Lower leg skin (tissue), 4 donors: ENCODE measurements at regions not wholly inside any gene's neighbourhood (a gene's known extent, or its start where the extent isn't known, plus 50 kb on each side); places are given as distances from the start of the nearest gene placed in this dataset.
"Not testable (repeated sequence)": the region's sequence is repeated elsewhere in the genome, so short reads cannot be mapped to it uniquely, and the experiment has no call there.

Experiments used
- DNase-seq, 2 donors: peaks; one replicate each; pipeline ENCODE4 v3.0.0-alpha.2; 2019; ENCODE audit warnings: low spot score in 2 of 2
- H3K4me3 ChIP-seq: fragments of 200-600 bp; sonication (generic); 2 replicates; pipeline ENCODE4 v1.5.1; 2017; ENCODE audit warnings: mild to moderate bottlenecking, low read depth; ENCODE audit not compliant: poor library complexity, severe bottlenecking
- POLR2A ChIP-seq, 2 donors: fragments of 450-650 bp; IDR thresholded peaks; one replicate each; pipeline ENCODE4 v1.6.1; 2016 to 2017; ENCODE audit warnings: antibody characterized with exemption in 2 of 2, mild to moderate bottlenecking in 1 of 2, moderate library complexity in 1 of 2
- WGBS, 2 donors: methylation state at CpG; one replicate each; pipeline ENCODE4 v1.1.5; 2018; 5-methylcytosine and 5-hydroxymethylcytosine counted together
- intact Hi-C: fragments of 100-400 bp; cut with DNase I; formaldehyde crosslinking; loops from one replicate; pipeline ENCODE4 v1.15.0; 2023; ENCODE audit warnings: low total_unique reads
- TF ChIP-seq, protein P1 (sequence below), 3 donors: fragments of 450-650 bp; IDR thresholded peaks; one replicate each; pipeline ENCODE4 v1.5.1; 2016; ENCODE audit warnings: antibody characterized with exemption in 3 of 3, mild to moderate bottlenecking in 3 of 3, moderate library complexity in 2 of 3

DNA sequence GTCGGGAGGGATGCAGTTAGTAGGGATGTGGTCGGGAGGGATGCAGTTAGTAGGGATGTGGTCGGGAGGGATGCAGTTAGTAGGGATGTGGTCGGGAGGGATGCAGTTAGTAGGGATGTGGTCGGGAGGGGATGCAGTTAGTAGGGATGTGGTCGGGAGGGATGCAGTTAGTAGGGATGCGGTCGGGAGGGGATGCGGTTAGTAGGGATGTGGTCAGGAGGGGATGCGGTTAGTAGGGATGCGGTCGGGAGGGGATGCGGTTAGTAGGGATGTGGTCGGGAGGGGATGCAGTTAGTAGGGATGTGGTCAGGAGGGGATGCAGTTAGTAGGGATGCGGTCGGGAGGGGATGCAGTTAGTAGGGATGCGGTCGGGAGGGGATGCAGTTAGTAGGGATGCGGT, 96.2 kb downstream of the BDH1 start:
- DNase-seq, intact Hi-C loops, H3K4me3 ChIP-seq: not testable (repeated sequence)
- 52 to 64% methylated on average over 12 to 19 of the region's 19 CpGs for WGBS, 2 donors

GRCh38 chr3:197458906-197459470, 96.8 kb downstream of the BDH1 start:
- DNase-seq, result peak in 1 of 2 donors; percentile 69
- H3K4me3 ChIP-seq, result no peak overlapping the region
- intact Hi-C loops, result no loop called here
- WGBS, 2 donors, result 82% methylated on average over 10 to 11 of the region's 11 CpGs
- TF ChIP-seq POLR2A (IDR thresholded peaks at IDR 0.05), result no peak
- TF ChIP-seq, protein P1, sequence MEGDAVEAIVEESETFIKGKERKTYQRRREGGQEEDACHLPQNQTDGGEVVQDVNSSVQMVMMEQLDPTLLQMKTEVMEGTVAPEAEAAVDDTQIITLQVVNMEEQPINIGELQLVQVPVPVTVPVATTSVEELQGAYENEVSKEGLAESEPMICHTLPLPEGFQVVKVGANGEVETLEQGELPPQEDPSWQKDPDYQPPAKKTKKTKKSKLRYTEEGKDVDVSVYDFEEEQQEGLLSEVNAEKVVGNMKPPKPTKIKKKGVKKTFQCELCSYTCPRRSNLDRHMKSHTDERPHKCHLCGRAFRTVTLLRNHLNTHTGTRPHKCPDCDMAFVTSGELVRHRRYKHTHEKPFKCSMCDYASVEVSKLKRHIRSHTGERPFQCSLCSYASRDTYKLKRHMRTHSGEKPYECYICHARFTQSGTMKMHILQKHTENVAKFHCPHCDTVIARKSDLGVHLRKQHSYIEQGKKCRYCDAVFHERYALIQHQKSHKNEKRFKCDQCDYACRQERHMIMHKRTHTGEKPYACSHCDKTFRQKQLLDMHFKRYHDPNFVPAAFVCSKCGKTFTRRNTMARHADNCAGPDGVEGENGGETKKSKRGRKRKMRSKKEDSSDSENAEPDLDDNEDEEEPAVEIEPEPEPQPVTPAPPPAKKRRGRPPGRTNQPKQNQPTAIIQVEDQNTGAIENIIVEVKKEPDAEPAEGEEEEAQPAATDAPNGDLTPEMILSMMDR (IDR thresholded peaks at IDR 0.05), result no peak

DNA sequence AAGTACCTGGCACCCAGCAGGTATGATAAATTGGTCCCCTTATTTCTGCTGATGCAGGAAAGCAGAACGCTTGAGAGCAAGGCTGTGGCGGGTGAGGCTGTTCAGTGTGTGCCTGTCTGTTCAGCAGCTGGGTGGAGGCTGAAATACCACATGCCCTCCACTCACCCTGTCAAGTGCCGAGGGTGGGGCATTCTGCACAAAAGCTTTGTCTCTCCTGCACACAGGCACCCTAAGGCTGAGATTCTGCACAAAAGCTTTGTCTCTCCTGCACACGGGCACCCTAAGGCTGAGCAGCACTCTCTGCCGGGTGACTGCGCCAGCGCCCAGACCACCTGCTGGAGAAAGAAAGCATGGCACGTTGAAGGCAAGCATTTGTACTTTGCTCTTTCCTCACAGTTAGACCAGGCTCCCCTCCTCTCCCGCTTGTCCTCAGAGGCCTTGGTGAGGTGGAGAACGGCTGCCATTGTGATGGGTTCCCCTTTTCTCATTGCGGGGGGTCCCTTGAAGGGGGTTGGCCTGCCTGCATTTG, 97.5 kb downstream of the BDH1 start:
- WGBS, 2 donors, result 33 to 51% methylated on average over 11 of the region's 11 CpGs
- H3K4me3 ChIP-seq, result no peak overlapping the region
- TF ChIP-seq POLR2A (IDR thresholded peaks at IDR 0.05), result no peak
- TF ChIP-seq, protein P1 (IDR thresholded peaks at IDR 0.05), result peak in 1 of 3 donors; percentile 9
- peak in 1 of 2 donors; percentile 75 for DNase-seq
- intact Hi-C loops, result no loop called here

DNA sequence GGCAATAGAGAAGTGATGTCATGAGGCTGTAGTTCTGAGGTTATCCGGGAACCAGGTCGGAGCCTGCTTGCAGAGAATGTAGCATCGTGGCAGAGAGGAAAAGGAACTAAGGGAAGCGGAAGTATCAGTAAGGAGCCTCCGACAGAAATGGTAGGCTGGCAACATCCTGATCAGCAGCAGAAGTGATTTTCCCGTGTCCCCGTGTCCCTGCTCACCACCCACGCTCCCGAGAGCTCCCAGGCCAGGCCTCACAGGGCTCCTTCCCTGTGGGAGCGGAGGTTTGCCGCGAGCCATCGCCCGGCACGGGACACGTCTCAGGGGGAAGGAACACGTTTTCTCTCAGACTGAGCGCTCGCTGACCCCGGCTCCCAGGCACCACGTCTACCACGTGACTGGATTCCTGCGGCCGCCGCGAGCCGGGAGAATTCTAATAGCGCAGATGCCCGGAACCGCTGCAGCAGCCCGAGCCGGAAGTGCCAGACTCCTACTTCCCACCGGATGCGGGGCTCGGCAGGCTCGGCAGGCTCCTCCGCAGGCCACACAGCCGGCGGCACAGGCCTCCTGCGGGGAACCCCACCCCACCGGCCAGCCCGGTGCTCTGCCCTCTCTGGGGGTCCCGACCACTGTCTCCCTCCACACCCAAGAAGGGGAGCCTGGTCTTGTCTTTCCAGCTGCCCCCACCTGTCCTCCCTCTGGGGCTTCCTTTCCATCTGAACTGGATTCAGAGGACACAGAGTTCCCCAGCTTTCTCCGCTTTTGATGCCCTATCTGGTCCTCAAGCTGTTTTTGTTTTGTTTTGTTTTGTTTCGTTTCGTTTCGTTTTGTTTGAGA, 99.3 kb downstream of the BDH1 start:
- peak overlapping the region; percentile 25 for H3K4me3 ChIP-seq
- WGBS, 2 donors, result 9 to 13% methylated on average over 27 to 40 of the region's 47 CpGs
- intact Hi-C loops, result no loop called here
- no peak for TF ChIP-seq POLR2A (IDR thresholded peaks at IDR 0.05)
- TF ChIP-seq, protein P1 (IDR thresholded peaks at IDR 0.05), result no peak
- DNase-seq, result peak; percentile 78 to 97

DNA sequence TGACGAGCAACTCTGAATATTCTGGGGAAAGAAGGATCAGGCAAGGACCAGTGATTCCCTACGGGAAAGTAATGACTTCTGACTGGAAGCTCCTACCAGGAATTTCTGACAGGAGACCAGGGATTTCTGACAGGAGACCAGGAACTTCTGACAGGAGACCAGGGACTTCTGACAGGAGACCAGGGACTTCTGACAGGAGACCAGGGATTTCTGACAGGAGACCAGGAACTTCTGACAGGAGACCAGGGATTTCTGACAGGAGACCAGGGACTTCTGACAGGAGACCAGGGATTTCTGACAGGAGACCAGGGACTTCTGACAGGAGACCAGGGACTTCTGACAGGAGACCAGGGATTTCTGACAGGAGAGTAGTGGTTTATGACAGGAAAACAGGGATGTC, 100.9 kb downstream of the BDH1 start:
- H3K4me3 ChIP-seq, intact Hi-C loops, DNase-seq: not testable (repeated sequence)
- WGBS, 2 donors, result 71 to 88% methylated on average over 2 of the region's 2 CpGs

DNA sequence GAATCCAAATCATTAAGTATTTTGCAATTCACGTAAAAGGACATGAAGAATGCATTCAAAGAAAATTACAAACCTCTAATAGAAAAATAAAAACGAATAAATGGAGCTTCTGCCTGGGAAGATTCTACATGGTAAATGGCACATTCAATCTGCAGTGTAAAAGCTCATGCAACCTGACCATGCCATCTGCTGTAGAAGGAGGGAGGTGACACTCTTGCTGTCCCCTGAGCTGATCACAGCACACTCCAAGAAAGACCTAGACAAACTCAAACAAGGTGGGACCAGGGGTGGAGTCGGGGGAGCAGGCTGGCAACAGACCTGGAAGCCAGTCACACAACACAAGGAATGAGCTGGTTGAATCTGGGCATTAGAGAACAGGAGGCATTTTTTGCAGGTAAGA, 101.8 kb downstream of the BDH1 start:
- intact Hi-C loops, result no loop called here
- H3K4me3 ChIP-seq, result no peak overlapping the region
- TF ChIP-seq, protein P1 (IDR thresholded peaks at IDR 0.05), result no peak
- TF ChIP-seq POLR2A (IDR thresholded peaks at IDR 0.05), result no peak
- 45 to 49% methylated on average over 3 of the region's 3 CpGs for WGBS, 2 donors
- DNase-seq, result no peak
